SK-N-SH treated with all-trans-retinoic acid at 6 μM for 48 hours (cell line): ENCODE measurements at regions not wholly inside any gene's neighbourhood (a gene's known extent, or its start where the extent isn't known, plus 50 kb on each side); places are given as distances from the start of the nearest gene placed in this dataset.

Source experiments
- ATAC-seq: fragments of 200-7000 bp; cut with Tn5 transposase; 3 replicates; pipeline ENCODE4 v1.9.1; 2020; ENCODE audit warnings: mild to moderate bottlenecking, moderate library complexity
- BACH2 ChIP-seq: fragments of 250-450 bp; sonication (Bioruptor Pico); IDR thresholded peaks from 2 replicates; pipeline ENCODE4 v1.9.0; 2021; ENCODE audit warnings: mild to moderate bottlenecking, borderline replicate concordance
- CSDC2 ChIP-seq: fragments of 250-450 bp; sonication (Bioruptor Pico); IDR thresholded peaks from 2 replicates; pipeline ENCODE4 v1.5.0; 2020; ENCODE audit warnings: mild to moderate bottlenecking, moderate library complexity
- CSRNP3 ChIP-seq: fragments of 250-450 bp; sonication (Bioruptor Pico); IDR thresholded peaks from 2 replicates; pipeline ENCODE4 v1.5.1; 2021; ENCODE audit warnings: mild to moderate bottlenecking, moderate library complexity
- ESRRG ChIP-seq: fragments of 250-450 bp; sonication (Bioruptor Pico); IDR thresholded peaks from 2 replicates; pipeline ENCODE4 v1.6.1; 2021; ENCODE audit warnings: mild to moderate bottlenecking
- GLIS3 ChIP-seq: fragments of 250-450 bp; sonication (Bioruptor Pico); IDR thresholded peaks from 2 replicates; pipeline ENCODE4 v1.5.0; 2020; ENCODE audit warnings: mild to moderate bottlenecking, moderate library complexity
- ISL1 ChIP-seq: fragments of 250-450 bp; sonication (Bioruptor Pico); IDR thresholded peaks from 2 replicates; pipeline ENCODE4 v2.1.2; 2022; ENCODE audit warnings: mild to moderate bottlenecking, moderate library complexity
- POU6F1 ChIP-seq: fragments of 250-450 bp; sonication (Bioruptor Pico); IDR thresholded peaks from 2 replicates; pipeline ENCODE4 v1.8.0; 2021; ENCODE audit warnings: low read depth, mild to moderate bottlenecking, moderate library complexity, borderline replicate concordance
- PPARA ChIP-seq: fragments of 250-450 bp; sonication (Bioruptor Pico); IDR thresholded peaks from 2 replicates; pipeline ENCODE4 v1.5.0; 2020; ENCODE audit warnings: mild to moderate bottlenecking, borderline replicate concordance
- RARB ChIP-seq: fragments of 250-450 bp; sonication (Bioruptor Pico); IDR thresholded peaks from 2 replicates; pipeline ENCODE4 v1.8.0; 2021; ENCODE audit warnings: mild to moderate bottlenecking, moderate library complexity
- SNAI2 ChIP-seq: fragments of 250-450 bp; sonication (Bioruptor Pico); IDR thresholded peaks from 2 replicates; pipeline ENCODE4 v1.5.0; 2020; ENCODE audit warnings: mild to moderate bottlenecking, moderate library complexity
- TCF4 ChIP-seq: fragments of 250-450 bp; sonication (Bioruptor Pico); IDR thresholded peaks from 2 replicates; pipeline ENCODE4 v1.8.0; 2021; ENCODE audit warnings: mild to moderate bottlenecking, moderate library complexity, borderline replicate concordance
- TOX ChIP-seq: fragments of 250-450 bp; sonication (Bioruptor Pico); IDR thresholded peaks from 2 replicates; pipeline ENCODE4 v1.8.0; 2021; ENCODE audit warnings: mild to moderate bottlenecking, moderate library complexity, borderline replicate concordance
- TSHZ2 ChIP-seq: fragments of 250-450 bp; sonication (Bioruptor Pico); IDR thresholded peaks from 2 replicates; pipeline ENCODE4 v1.5.0; 2020; ENCODE audit warnings: mild to moderate bottlenecking, moderate library complexity
- ZC3H10 ChIP-seq: fragments of 250-450 bp; sonication (Bioruptor Pico); IDR thresholded peaks from 2 replicates; pipeline ENCODE4 v1.5.1; 2021; ENCODE audit warnings: mild to moderate bottlenecking, moderate library complexity
- ZFP3 ChIP-seq: fragments of 250-450 bp; sonication (Bioruptor Pico); IDR thresholded peaks from 2 replicates; pipeline ENCODE4 v1.5.0; 2020; ENCODE audit warnings: mild to moderate bottlenecking, moderate library complexity
- ZFP30 ChIP-seq: fragments of 450-650 bp; formaldehyde crosslinking; IDR thresholded peaks from 2 replicates; pipeline ENCODE4 v1.5.0; 2022; ENCODE audit warnings: mild to moderate bottlenecking, moderate library complexity
- ZNF565 ChIP-seq: fragments of 450-650 bp; formaldehyde crosslinking; conservative IDR thresholded peaks from 2 replicates; pipeline ENCODE4 v1.5.0; 2020; ENCODE audit warnings: low read depth, mild to moderate bottlenecking, moderate library complexity
- ZNF70 ChIP-seq: fragments of 450-650 bp; formaldehyde crosslinking; IDR thresholded peaks from 2 replicates; pipeline ENCODE4 v1.5.0; 2020; ENCODE audit warnings: mild to moderate bottlenecking, moderate library complexity
- ZNF8 ChIP-seq: fragments of 450-650 bp; formaldehyde crosslinking; IDR thresholded peaks from 2 replicates; pipeline ENCODE4 v1.5.0; 2020; ENCODE audit warnings: mild to moderate bottlenecking, moderate library complexity

- ATAC-seq = no peak
Measured at GRCh38 chr15:70308011-70308734, 210.5 kb upstream of the TLE3 start.

DNA sequence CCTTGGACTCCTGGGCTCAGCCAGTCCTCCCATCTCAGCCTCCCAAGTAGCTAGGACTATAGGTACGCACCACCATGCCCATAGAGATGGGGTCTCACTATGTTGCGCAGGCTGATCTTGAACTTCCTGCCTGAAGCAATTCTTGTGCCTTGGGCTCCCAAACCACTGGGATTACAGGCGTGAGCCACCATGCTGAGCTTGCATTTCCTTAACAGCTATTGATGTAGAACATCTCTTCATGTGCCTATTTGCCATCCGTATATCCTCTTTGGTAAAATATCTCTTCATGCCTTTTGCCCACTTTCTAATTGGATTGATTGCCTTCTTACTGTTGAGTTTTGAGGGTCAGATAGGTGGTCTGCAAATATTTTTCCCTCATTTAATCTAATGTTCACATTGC is 208.9 kb upstream of the TLE3 start:
- no peak for ATAC-seq
- TF ChIP-seq TOX (CRISPR knock-in tag) = no peak
- no peak for TF ChIP-seq PPARA (CRISPR knock-in tag)
- TF ChIP-seq ZFP30 (CRISPR knock-in tag) = no peak
- no peak for TF ChIP-seq SNAI2 (CRISPR knock-in tag)
- no peak for TF ChIP-seq ISL1 (CRISPR knock-in tag)
- no peak for TF ChIP-seq POU6F1 (CRISPR knock-in tag)
- no peak for TF ChIP-seq ESRRG (CRISPR knock-in tag)
- TF ChIP-seq TCF4 (CRISPR knock-in tag) = no peak
- no peak for TF ChIP-seq ZFP3 (CRISPR knock-in tag)
- no peak for TF ChIP-seq TSHZ2 (CRISPR knock-in tag)
- TF ChIP-seq CSRNP3 (CRISPR knock-in tag) = no peak

More at GRCh38 chr15:70308011-70308734, 210.5 kb upstream of the TLE3 start:
- no peak for TF ChIP-seq RARB
- TF ChIP-seq ZNF8 (CRISPR knock-in tag) = no peak
- TF ChIP-seq CSRNP3 (CRISPR knock-in tag) = no peak
- no peak for TF ChIP-seq PPARA (CRISPR knock-in tag)
- TF ChIP-seq SNAI2 (CRISPR knock-in tag) = no peak
- no peak for TF ChIP-seq ZFP30 (CRISPR knock-in tag)
- no peak for TF ChIP-seq ZNF70 (CRISPR knock-in tag)
- no peak for TF ChIP-seq TCF4 (CRISPR knock-in tag)
- no peak for TF ChIP-seq ZC3H10 (CRISPR knock-in tag)
- no peak for TF ChIP-seq ZNF565 (CRISPR knock-in tag)
- TF ChIP-seq TOX (CRISPR knock-in tag) = no peak
- TF ChIP-seq BACH2 (CRISPR knock-in tag) = no peak

DNA sequence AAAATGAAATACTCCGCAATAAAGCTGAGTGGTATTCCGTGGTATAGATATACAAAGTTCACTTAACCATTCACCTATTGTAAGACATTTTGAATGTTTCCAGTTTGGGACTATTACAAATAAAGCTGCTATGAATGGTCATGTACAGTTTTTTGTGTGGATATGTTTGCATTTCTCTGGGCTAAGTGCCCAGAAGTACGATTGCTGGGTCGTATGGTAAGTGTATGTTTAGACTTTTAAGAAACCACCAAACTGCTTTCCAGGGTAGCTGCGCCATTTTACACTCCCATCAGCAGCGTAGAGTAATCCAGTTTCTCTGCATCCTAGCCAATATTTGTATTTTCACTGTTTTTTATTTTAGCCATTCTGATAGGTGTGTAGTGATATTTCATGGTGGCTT is 208.4 kb upstream of the TLE3 start:
- TF ChIP-seq GLIS3 (CRISPR knock-in tag) (no peak), ZC3H10 (CRISPR knock-in tag) (no peak), TSHZ2 (CRISPR knock-in tag) (no peak), SNAI2 (CRISPR knock-in tag) (no peak), ESRRG (CRISPR knock-in tag) (no peak), ZNF565 (CRISPR knock-in tag) (no peak), CSDC2 (CRISPR knock-in tag) (no peak), ZFP3 (CRISPR knock-in tag) (no peak), ISL1 (CRISPR knock-in tag) (no peak)
- ATAC-seq = no peak
